IPS-18c (cell line): ENCODE measurements at regions not wholly inside any gene's neighbourhood (a gene's known extent, or its start where the extent isn't known, plus 50 kb on each side); places are given as distances from the start of the nearest gene placed in this dataset.

Source experiments
- H3K4me3 ChIP-seq: 2 replicates; pipeline ENCODE4 v1.7.0; 2013; ENCODE audit warnings: low read depth, mild to moderate bottlenecking, low read length, moderate library complexity; ENCODE audit not compliant: insufficient read depth
- H3K9me3 ChIP-seq: one replicate; pipeline ENCODE4 v1.6.1; 2013; ENCODE audit warnings: mild to moderate bottlenecking, low read length, moderate library complexity; ENCODE audit not compliant: control insufficient read depth, insufficient read depth

DNA sequence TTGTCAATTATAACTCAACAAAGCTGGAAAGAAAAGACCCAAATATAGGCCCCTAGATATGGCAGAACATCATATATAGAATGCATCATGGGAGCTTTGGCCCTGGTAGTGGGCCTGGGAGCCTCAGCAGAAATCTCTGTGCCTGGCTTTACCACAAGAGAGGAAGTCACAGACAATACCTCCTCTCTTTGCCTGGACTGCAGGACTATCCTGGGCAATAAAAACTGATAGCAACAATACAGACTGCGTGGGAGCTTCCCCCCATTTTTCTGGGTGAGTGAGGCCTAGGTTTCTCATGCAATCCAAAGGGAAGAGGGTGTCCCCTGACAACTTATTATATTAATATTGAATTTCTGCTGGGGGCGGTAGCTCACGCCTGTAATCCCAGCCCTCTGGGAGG is 64.0 kb upstream of the NFKB1 start:
- Histone ChIP-seq H3K9me3 (no peaks in the 10 kb centered on the region), H3K4me3 (no peak overlapping the region)

DNA sequence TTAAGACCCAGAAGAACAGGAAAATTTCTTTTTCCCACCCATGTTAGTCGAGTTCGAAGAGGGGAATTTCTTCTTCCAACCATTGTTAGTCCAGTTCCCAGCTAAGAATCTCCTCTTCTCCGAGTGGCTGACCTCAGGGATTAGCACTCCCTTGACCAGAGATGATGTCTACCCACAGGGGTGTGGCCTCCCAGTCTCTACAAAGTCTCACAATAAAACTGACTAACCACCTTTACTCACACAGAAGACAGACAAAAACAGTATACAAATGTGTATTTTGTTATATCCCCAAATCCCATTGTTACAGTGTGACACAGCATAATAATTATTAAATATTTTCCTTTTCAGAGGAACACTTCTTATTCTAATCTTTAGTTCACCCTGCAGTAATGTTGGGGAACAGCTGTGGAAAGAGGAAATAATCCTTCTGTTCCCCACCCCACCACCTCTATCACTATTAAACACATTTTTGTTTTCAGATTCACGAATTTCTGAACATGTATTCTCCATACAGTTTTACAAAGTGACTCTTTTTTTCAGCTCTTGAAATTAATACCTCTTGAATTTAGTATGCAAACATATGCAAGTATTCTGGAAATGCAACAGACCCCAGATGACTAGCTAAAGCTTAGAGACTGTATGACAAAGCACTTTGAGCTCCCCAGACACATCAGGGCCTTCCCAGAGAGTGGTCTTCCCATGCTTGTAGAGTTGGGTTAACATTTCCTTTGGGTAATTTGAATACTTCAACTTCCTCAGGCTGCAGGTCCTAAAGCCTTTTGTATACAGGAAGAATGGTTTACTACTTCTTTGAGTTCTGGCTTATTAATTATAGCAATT is 62.5 kb upstream of the NFKB1 start:
- no peaks in the 10 kb centered on the region for H3K9me3 ChIP-seq
- H3K4me3 ChIP-seq: no peak overlapping the region

DNA sequence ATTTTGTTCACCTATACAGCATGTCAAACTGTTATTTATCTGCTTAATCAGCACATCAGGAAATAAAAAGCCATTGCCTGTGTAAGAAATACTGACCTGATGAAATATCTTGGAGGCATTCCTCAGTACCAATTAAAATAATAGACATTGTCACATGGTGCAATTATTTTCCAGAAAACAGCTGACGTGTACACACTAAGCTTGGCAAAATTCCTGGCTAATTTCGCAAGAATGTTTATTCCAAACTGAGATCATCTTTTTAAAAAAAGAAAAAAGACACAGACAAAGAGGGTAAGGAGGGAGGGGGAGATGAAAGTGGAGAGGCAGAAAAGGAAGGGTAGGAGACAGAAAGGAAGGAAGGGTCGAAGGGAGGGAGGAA is 61.9 kb upstream of the NFKB1 start:
- Histone ChIP-seq H3K9me3 (no peaks in the 10 kb centered on the region), H3K4me3 (no peak overlapping the region)

DNA sequence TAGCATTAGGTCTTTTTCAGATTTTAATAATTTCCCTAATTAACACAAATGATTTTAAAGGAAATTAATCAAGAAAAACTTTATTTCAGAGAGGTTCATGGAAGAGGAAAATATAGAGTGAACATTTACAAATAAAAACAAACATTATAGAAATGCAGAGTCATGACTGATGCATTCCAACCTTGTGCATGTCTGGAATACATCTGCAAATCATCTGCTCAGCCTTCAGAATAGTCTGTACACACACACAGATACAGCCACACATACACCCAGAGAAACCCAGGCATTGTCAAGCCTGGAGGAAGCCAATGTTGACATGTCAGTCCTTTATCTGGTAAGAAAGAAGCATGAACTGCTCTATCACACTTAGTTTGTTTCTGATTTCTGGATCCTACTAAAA is 61.3 kb upstream of the NFKB1 start:
- Histone ChIP-seq H3K4me3 (no peak overlapping the region), H3K9me3 (no peaks in the 10 kb centered on the region)

DNA sequence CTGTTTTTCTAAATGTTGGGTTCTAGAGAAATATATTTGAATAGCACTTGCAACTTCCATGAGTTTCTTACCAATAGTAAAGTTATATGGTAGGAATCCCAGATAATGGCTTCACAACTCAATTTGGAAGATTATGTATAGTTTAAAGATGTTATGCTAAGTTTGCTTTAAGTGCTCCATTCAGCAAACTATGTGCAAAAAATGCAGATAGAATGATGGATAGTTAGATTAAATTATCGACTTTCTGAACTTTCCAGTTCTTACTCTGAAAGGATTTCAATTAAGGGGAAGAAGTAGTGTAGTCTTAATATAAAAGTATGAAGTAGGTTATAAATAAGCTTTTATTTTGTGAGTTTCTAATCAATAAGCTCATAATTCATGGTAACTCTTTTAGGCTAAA is 60.7 kb upstream of the NFKB1 start:
- Histone ChIP-seq H3K9me3 (no peaks in the 10 kb centered on the region), H3K4me3 (no peak overlapping the region)

DNA sequence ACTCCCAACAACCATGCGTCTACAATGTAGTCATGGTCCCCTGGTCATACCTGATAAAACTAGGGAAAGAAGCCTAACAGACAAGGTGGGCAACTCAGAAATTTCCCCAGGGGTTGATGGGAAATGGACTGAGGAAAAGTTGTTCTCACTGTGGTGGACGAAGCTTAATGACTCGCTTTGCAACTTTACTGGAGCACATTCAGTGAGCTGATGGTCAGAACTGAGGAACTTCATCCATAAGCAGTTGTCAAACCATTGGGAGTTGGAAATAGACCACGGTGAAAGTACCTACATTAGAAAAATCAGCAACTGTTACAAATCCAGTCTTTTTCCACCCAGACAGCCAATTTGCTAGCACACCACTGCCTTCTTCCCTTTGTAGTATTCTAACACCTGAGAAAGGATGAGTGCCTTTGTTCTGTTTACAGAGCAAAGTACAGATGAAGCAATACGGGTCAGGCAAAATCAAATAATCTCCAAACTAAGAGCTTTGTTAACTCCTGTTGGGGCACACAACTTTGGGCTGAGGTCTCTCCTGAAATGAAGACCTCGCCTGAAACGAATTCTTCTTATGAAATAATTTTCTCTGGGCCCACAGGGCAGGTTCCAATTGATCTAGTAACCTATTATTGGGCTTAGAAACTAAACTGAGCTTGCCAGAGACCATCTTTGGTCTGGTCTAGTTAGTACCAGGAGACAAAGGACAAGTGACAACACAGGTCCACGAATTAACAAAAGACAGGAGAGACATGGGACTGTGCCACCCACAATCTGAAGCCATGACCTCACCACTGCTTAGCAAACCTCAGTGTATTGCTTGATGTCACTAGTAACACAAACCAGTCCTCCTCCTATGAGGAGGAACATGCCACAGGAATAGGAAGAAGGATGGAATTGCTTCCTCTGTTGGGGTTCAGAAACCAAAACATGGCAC is 58.9 kb upstream of the NFKB1 start:
- Histone ChIP-seq H3K4me3 (no peak overlapping the region), H3K9me3 (no peaks in the 10 kb centered on the region)

DNA sequence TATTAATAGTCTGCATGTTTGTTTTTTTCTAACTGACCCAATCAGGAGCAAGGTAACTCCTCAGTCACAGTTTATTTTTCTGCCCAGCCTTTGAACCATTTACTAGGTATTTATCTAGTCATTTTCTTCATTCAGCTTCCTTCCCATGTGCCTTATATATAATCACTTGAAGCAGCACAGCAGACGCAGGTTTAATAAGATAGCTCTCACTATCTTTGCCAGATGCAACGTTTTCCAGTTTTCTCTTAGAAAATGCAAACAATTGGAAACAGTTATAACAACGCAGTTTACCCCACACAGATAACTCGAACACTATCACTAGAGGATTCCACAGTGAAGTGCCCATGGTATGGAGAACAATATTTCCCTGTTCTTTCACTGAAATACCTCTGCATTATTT is 56.4 kb upstream of the NFKB1 start:
- Histone ChIP-seq H3K9me3 (no peaks in the 10 kb centered on the region), H3K4me3 (no peak overlapping the region)

DNA sequence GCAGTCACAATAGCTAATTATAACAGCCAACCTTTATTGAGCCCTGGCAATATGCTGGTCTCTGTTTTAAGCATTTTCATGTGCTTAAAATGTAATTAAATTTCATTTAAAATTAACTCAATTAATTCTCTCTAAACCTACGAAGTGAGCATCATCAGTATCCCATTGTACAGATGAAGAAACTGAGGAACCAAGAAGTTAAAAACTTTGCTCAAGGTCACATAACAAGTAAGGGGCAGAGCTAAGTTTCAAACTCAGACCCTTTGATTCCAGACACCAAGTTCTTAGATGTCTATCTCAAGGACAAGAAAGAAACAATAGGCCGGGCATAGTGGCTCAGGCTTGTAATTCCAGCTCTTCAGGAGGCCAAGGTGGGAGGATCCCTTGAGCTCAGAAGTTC is 55.9 kb upstream of the NFKB1 start:
- H3K4me3 ChIP-seq: no peak overlapping the region
- no peaks in the 10 kb centered on the region for H3K9me3 ChIP-seq

DNA sequence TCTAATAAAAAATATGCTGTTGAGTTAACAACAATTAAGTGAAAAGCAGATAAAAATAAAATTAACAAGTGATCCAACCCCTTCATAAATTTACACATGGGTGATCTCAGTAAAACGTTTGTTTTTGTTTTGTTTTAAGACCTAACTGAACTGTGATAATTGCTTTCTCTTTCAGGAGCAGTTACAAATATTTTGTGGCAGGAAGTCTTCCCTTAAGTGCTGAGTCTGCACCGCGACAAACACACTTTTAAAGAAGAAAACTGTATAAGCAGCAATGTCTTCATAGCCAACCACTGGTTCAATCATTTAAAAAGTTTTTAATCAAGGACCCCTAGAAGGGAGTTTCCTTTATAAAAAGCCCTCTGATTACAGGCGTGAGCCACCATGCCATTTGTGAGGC is 53.7 kb upstream of the NFKB1 start:
- Histone ChIP-seq H3K4me3 (no peak overlapping the region), H3K9me3 (no peaks in the 10 kb centered on the region)

DNA sequence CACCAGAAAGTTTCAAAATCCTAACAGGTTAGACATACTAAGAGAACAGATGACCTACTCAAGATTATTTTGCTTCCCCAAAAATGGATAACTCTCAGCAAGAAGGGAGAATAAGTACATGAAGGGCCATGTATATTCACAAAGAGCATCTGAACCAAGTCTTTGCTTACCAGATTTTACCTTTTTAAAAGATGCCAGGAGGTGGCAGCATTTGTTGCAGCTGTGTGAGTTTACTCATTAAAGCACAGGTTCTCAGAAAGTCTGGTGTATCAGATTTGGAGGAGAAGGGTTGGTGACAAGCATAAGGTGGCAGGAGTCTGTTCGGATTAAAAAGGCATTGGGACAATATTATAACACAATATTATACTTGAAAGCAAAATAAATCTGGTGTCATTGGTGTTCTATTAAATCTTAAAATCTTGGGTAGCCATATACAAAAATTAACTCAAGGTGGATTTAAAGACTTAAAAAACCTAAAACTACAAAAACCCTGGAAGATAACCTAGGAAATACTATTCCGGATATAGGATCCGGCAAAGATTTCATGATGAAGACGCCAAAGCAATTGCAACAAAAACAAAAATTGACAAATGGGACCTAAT is 51.3 kb upstream of the NFKB1 start:
- Histone ChIP-seq H3K9me3 (no peaks in the 10 kb centered on the region), H3K4me3 (no peak overlapping the region)

DNA sequence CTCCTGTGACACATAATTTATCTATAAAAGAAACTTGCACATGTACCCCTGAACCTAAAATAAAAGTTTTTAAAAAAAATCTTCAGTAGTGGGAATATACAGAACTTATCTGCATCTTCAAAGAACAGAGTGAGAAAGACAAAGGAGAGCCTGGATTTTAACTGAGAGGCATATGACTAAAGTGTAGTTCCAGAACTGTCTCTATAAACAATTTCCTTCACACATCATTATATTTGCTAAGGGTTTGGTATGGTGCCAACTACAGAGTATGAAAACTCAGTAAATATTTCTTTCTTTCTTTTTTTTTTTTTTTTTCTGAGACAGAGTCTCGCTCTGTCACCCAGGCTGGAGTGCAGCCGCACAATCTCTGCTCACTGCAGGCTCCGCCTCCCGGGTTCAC is 49.9 kb upstream of the NFKB1 start:
- H3K4me3 ChIP-seq: no peak overlapping the region
- H3K9me3 ChIP-seq: no peaks in the 10 kb centered on the region
